Suprapubic skin (tissue), 4 donors: ENCODE measurements at regions not wholly inside any gene's neighbourhood (a gene's known extent, or its start where the extent isn't known, plus 50 kb on each side); places are given as distances from the start of the nearest gene placed in this dataset.

ENCODE experiments used
- POLR2A ChIP-seq, 2 donors: fragments of 450-650 bp; IDR thresholded peaks; one replicate each; pipeline ENCODE4 v1.6.1; 2017; ENCODE audit warnings: antibody characterized with exemption in 2 of 2, mild to moderate bottlenecking in 2 of 2, moderate library complexity in 2 of 2
- POLR2AphosphoS5 ChIP-seq, 3 donors: sonication (generic); formaldehyde crosslinking; IDR thresholded peaks; one replicate each; pipeline ENCODE4 v1.6.1; 2017; ENCODE audit warnings: antibody characterized with exemption in 3 of 3
- TF ChIP-seq, protein P1 (sequence below), 2 donors: fragments of 200-600 bp in 1 of 2; fragments of 450-650 bp in 1 of 2; sonication (generic) in 1 of 2; IDR thresholded peaks; one replicate each; pipeline ENCODE4 v1.5.1; 2016 to 2019; ENCODE audit warnings: antibody characterized with exemption in 2 of 2, mild to moderate bottlenecking in 1 of 2, moderate library complexity in 1 of 2

DNA sequence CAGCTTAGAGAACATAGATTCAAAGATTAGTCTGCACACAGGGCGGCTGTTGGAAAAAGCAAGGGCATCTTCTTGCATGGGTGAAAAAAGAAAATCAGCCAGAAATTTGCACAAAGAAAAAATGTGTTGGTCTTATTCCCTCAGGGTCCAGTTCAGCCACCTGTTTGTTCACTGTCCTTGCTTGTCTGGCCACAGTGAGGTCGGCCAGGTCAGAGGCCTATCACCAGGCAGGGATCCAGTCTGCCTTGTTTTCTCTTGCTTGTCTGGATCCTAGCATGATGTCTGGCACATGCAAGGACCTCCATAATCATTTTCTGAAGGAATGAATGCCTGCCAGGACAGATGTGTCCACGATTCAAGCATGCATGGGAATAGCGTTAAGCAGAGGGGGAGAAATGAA is 359.1 kb upstream of the TBX3 start:
- TF ChIP-seq POLR2AphosphoS5 (IDR thresholded peaks at IDR 0.05) = no peak
- no peak for TF ChIP-seq POLR2A (IDR thresholded peaks at IDR 0.05)
- TF ChIP-seq, protein P1, sequence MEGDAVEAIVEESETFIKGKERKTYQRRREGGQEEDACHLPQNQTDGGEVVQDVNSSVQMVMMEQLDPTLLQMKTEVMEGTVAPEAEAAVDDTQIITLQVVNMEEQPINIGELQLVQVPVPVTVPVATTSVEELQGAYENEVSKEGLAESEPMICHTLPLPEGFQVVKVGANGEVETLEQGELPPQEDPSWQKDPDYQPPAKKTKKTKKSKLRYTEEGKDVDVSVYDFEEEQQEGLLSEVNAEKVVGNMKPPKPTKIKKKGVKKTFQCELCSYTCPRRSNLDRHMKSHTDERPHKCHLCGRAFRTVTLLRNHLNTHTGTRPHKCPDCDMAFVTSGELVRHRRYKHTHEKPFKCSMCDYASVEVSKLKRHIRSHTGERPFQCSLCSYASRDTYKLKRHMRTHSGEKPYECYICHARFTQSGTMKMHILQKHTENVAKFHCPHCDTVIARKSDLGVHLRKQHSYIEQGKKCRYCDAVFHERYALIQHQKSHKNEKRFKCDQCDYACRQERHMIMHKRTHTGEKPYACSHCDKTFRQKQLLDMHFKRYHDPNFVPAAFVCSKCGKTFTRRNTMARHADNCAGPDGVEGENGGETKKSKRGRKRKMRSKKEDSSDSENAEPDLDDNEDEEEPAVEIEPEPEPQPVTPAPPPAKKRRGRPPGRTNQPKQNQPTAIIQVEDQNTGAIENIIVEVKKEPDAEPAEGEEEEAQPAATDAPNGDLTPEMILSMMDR (IDR thresholded peaks at IDR 0.05) = no peak
